Spleen (tissue), 7 donors: ENCODE measurements at regions not wholly inside any gene's neighbourhood (a gene's known extent, or its start where the extent isn't known, plus 50 kb on each side); places are given as distances from the start of the nearest gene placed in this dataset.

Source experiments
- POLR2A ChIP-seq, 3 donors: fragments of 450-650 bp; IDR thresholded peaks; one replicate each; pipeline ENCODE4 v1.5.1; 2017; ENCODE audit warnings: antibody characterized with exemption in 3 of 3, mild to moderate bottlenecking in 1 of 3
- POLR2AphosphoS5 ChIP-seq, 3 donors: sonication (generic); formaldehyde crosslinking; IDR thresholded peaks; one replicate each; pipeline ENCODE4 v1.5.1; 2017; ENCODE audit warnings: antibody characterized with exemption in 3 of 3
- TF ChIP-seq, protein P1 (sequence below), 11 experiments: fragments of 200-600 bp in 7 of 11; fragments of 450-650 bp in 4 of 11; sonication (generic) in 4 of 11; IDR thresholded peaks in 8 of 11; conservative IDR thresholded peaks in 3 of 11; 1 replicate in 7 of 11; 2 replicates in 4 of 11; pipeline versions ENCODE4 v1.4.0 to v1.8.0; 2016 to 2021; ENCODE audit warnings: antibody characterized with exemption in 11 of 11, inconsistent platforms in 4 of 11, mild to moderate bottlenecking in 1 of 11
- donor health status: DM: no; HTN: no; CAD: no; lungs with moderate emphysema.
- donor health status: DM: no; HTN: no; CAD: no.
- donor health status: DM: no; HTN: no; CAD: no.

DNA sequence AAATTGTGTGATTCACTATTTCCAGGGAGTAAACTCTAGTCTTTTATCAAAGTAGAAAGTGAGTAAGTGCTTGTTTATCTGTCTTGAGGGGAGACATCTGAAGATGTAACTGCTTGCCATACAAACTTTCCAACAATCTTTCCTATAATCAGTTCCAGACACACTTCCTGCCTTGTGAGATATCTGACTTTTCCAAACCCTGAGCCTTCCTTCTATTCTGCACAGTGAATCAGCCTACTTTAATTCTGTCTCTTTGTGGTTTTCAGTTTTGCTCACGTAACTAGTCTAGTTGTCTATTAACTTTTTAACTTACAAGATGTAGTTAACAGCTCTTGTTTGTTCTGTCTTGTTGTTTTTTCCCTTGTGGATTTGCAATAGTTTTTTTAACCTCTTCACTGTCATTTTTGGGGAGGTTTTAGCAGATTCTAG lies 947.8 kb downstream of the C4orf33 start:
- TF ChIP-seq, protein P1, sequence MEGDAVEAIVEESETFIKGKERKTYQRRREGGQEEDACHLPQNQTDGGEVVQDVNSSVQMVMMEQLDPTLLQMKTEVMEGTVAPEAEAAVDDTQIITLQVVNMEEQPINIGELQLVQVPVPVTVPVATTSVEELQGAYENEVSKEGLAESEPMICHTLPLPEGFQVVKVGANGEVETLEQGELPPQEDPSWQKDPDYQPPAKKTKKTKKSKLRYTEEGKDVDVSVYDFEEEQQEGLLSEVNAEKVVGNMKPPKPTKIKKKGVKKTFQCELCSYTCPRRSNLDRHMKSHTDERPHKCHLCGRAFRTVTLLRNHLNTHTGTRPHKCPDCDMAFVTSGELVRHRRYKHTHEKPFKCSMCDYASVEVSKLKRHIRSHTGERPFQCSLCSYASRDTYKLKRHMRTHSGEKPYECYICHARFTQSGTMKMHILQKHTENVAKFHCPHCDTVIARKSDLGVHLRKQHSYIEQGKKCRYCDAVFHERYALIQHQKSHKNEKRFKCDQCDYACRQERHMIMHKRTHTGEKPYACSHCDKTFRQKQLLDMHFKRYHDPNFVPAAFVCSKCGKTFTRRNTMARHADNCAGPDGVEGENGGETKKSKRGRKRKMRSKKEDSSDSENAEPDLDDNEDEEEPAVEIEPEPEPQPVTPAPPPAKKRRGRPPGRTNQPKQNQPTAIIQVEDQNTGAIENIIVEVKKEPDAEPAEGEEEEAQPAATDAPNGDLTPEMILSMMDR (IDR thresholded peaks at IDR 0.05 in 8 of 11, conservative IDR thresholded peaks at IDR 0.05 in 3 of 11) = no peak
- TF ChIP-seq POLR2AphosphoS5 (IDR thresholded peaks at IDR 0.05) = no peak
- no peak for TF ChIP-seq POLR2A (IDR thresholded peaks at IDR 0.05)
